WTC11 (cell line): ENCODE measurements at regions not wholly inside any gene's neighbourhood (a gene's known extent, or its start where the extent isn't known, plus 50 kb on each side); places are given as distances from the start of the nearest gene placed in this dataset.

Source experiments
- ATAC-seq: fragments of 200-7000 bp; cut with Tn5 transposase; 2 replicates; pipeline ENCODE4 v1.10.0; 2021; ENCODE audit warnings: mild to moderate bottlenecking, moderate library complexity
- CTCF ChIA-PET: fragments of 300-600 bp; sonication (Branson Sonifier 250); formaldehyde crosslinking; loops from one replicate; lab custom pipeline; 2021; ENCODE audit warnings: antibody characterized with exemption; lab: Charles Lee
- POLR2A ChIA-PET: fragments of 350-600 bp; sonication (Branson Sonifier 250); formaldehyde crosslinking; loops from one replicate; lab custom pipeline; 2021; ENCODE audit warnings: antibody characterized with exemption; lab: Charles Lee
- DNase-seq: peaks from one replicate; pipeline ENCODE4 v3.0.0; 2021; ENCODE audit warnings: low spot score
- H3K27ac Mint-ChIP-seq: 2 replicates; pipeline ENCODE4 v1.8.0; 2021; ENCODE audit warnings: mixed read lengths
- H3K27me3 Mint-ChIP-seq: 2 replicates; pipeline ENCODE4 v1.8.0; 2021; ENCODE audit warnings: low read depth, mild to moderate bottlenecking, moderate library complexity, mixed read lengths
- H3K36me3 Mint-ChIP-seq: 2 replicates; pipeline ENCODE4 v1.8.0; 2021; ENCODE audit warnings: mixed read lengths
- H3K4me1 Mint-ChIP-seq: 2 replicates; pipeline ENCODE4 v1.8.0; 2022; ENCODE audit warnings: mixed read lengths
- H3K4me3 Mint-ChIP-seq: 2 replicates; pipeline ENCODE4 v1.8.0; 2021; ENCODE audit warnings: mild to moderate bottlenecking, moderate library complexity, mixed read lengths
- H3K9me3 Mint-ChIP-seq: 2 replicates; pipeline ENCODE4 v1.8.0; 2021; ENCODE audit warnings: mixed read lengths
- FOXJ3 ChIP-seq: sonication (generic); formaldehyde crosslinking; IDR thresholded peaks from 2 replicates; pipeline ENCODE4 v1.9.0; 2021; ENCODE audit warnings: missing genetic modification reagents, mild to moderate bottlenecking, borderline replicate concordance
- GTF2I ChIP-seq: fragments of 250-450 bp; sonication (Bioruptor Pico); conservative IDR thresholded peaks from 2 replicates; pipeline ENCODE4 v1.4.0; 2021; ENCODE audit warnings: mild to moderate bottlenecking
- MXD4 ChIP-seq: fragments of 250-450 bp; sonication (Bioruptor Pico); IDR thresholded peaks from 2 replicates; pipeline ENCODE4 v1.8.0; 2021; ENCODE audit warnings: mild to moderate bottlenecking, moderate library complexity, borderline replicate concordance
- NFATC4 ChIP-seq: fragments of 250-450 bp; sonication (Bioruptor Pico); IDR thresholded peaks from 2 replicates; pipeline ENCODE4 v1.9.0; 2021; ENCODE audit warnings: mild to moderate bottlenecking
- NFE2L1 ChIP-seq: sonication (generic); formaldehyde crosslinking; IDR thresholded peaks from 2 replicates; pipeline ENCODE4 v1.8.1; 2023; ENCODE audit warnings: missing genetic modification reagents
- NR2C2 ChIP-seq: sonication (generic); formaldehyde crosslinking; IDR thresholded peaks from 2 replicates; pipeline ENCODE4 v1.8.0; 2022; ENCODE audit warnings: mild to moderate bottlenecking, missing genetic modification reagents
- PRRX2 ChIP-seq: fragments of 250-450 bp; sonication (Bioruptor Pico); IDR thresholded peaks from 2 replicates; pipeline ENCODE4 v1.8.0; 2021; ENCODE audit warnings: mild to moderate bottlenecking
- SP1 ChIP-seq: sonication (generic); formaldehyde crosslinking; conservative IDR thresholded peaks from 2 replicates; pipeline ENCODE4 v1.8.1; 2022; ENCODE audit warnings: missing genetic modification reagents
- TEAD1 ChIP-seq: sonication (generic); formaldehyde crosslinking; IDR thresholded peaks from 2 replicates; pipeline ENCODE4 v1.8.0; 2022; ENCODE audit warnings: mild to moderate bottlenecking, missing genetic modification reagents
- TP53 ChIP-seq: sonication (generic); formaldehyde crosslinking; IDR thresholded peaks from 2 replicates; pipeline ENCODE4 v1.8.1; 2023; ENCODE audit warnings: mild to moderate bottlenecking, missing genetic modification reagents
- ZBTB21 ChIP-seq: sonication (generic); formaldehyde crosslinking; IDR thresholded peaks from 2 replicates; pipeline ENCODE4 v1.8.1; 2023; ENCODE audit warnings: mild to moderate bottlenecking, missing genetic modification reagents, borderline replicate concordance
- ZNF317 ChIP-seq: sonication (generic); formaldehyde crosslinking; IDR thresholded peaks from 2 replicates; pipeline ENCODE4 v1.8.1; 2023; ENCODE audit warnings: low read depth, mild to moderate bottlenecking, moderate library complexity, missing genetic modification reagents, borderline replicate concordance
- TF ChIP-seq, protein P1 (sequence below): sonication (generic); formaldehyde crosslinking; IDR thresholded peaks from 2 replicates; pipeline ENCODE4 v1.8.0; 2022; ENCODE audit warnings: mild to moderate bottlenecking, missing genetic modification reagents
- TF ChIP-seq, protein P2 (sequence below): fragments of 250-450 bp; sonication (Bioruptor Pico); IDR thresholded peaks from 2 replicates; pipeline ENCODE4 v2.1.2; 2022; ENCODE audit warnings: mild to moderate bottlenecking, moderate library complexity
- TF ChIP-seq, protein P3 (sequence below): sonication (generic); formaldehyde crosslinking; IDR thresholded peaks from 2 replicates; pipeline ENCODE4 v1.8.1; 2023; ENCODE audit warnings: mild to moderate bottlenecking, missing genetic modification reagents
- TF ChIP-seq, protein P4 (sequence below): sonication (generic); formaldehyde crosslinking; IDR thresholded peaks from 2 replicates; pipeline ENCODE4 v1.8.0; 2023; ENCODE audit warnings: missing genetic modification reagents, mild to moderate bottlenecking, borderline replicate concordance
- TF ChIP-seq, protein P5 (sequence below): sonication (generic); formaldehyde crosslinking; IDR thresholded peaks from 2 replicates; pipeline ENCODE4 v1.8.1; 2023; ENCODE audit warnings: mild to moderate bottlenecking, missing genetic modification reagents
- TF ChIP-seq, protein P6 (sequence below): fragments of 250-450 bp; sonication (Bioruptor Pico); conservative IDR thresholded peaks from 2 replicates; pipeline ENCODE4 v1.9.0; 2021; ENCODE audit warnings: mild to moderate bottlenecking
- TF ChIP-seq, protein P7 (sequence below): fragments of 250-450 bp; sonication (Bioruptor Pico); IDR thresholded peaks from 2 replicates; pipeline ENCODE4 v1.9.0; 2021; ENCODE audit warnings: moderate library complexity, mild to moderate bottlenecking, inconsistent platforms, borderline replicate concordance
- TF ChIP-seq, protein P8 (sequence below): sonication (generic); formaldehyde crosslinking; IDR thresholded peaks from 2 replicates; pipeline ENCODE4 v1.8.1; 2022; ENCODE audit warnings: missing genetic modification reagents, borderline replicate concordance

DNA sequence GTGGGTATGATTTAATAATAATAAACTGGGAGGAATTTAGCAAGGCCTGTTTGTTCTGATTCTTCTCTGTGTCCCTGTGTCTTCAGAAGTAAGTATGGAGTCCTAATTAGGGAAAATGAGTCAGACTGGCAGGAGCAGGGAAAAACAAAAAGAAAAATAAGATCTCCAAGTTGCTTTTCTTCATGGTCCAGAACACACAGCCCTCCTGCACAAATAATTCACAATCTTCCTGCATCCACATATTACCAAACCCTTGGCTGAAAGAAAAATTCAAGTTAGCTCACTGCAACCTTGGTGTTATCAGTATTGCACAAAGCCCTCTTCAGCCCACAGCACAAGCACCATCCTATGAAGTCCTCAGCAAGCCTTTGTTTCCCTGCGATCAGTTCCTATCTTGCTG is 142.0 kb upstream of the LAMA2 start (continued):
- TF ChIP-seq PRRX2 (CRISPR knock-in tag) = no peak
- TF ChIP-seq, protein P1, sequence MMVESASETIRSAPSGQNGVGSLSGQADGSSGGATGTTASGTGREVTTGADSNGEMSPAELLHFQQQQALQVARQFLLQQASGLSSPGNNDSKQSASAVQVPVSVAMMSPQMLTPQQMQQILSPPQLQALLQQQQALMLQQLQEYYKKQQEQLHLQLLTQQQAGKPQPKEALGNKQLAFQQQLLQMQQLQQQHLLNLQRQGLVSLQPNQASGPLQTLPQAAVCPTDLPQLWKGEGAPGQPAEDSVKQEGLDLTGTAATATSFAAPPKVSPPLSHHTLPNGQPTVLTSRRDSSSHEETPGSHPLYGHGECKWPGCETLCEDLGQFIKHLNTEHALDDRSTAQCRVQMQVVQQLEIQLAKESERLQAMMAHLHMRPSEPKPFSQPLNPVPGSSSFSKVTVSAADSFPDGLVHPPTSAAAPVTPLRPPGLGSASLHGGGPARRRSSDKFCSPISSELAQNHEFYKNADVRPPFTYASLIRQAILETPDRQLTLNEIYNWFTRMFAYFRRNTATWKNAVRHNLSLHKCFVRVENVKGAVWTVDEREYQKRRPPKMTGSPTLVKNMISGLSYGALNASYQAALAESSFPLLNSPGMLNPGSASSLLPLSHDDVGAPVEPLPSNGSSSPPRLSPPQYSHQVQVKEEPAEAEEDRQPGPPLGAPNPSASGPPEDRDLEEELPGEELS = no peak
- no peak for TF ChIP-seq GTF2I (CRISPR knock-in tag)
- TF ChIP-seq TP53 = no peak
- no peak for TF ChIP-seq TEAD1
- TF ChIP-seq NR2C2 = no peak

DNA sequence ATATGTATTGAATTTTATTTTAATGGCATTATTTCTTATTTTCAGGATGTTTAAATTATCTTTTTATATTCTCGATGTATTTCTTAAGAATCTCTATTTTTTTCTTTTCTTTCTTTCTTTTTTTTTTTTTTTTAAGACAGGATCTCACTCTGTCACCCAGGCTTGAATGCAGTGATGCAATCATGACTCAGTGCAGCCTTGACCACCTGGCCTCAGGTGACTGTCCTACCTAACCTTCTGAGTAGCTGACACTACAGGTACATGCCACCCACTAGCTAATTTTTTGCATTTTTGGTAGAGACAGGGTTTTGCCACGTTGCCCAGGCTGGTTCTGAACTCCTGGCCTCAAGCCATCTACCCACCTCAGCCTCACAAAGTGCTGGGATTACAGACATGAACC is 143.8 kb upstream of the LAMA2 start:
- CTCF ChIA-PET = interaction anchor here (1.4 kb wide), 1 partner anchor 8 kb away, joined by 4 read pairs; no protein-coding TSS in a partner anchor
- TF ChIP-seq NFE2L1 (CRISPR knock-in tag) = no peak
- TF ChIP-seq, protein P2, sequence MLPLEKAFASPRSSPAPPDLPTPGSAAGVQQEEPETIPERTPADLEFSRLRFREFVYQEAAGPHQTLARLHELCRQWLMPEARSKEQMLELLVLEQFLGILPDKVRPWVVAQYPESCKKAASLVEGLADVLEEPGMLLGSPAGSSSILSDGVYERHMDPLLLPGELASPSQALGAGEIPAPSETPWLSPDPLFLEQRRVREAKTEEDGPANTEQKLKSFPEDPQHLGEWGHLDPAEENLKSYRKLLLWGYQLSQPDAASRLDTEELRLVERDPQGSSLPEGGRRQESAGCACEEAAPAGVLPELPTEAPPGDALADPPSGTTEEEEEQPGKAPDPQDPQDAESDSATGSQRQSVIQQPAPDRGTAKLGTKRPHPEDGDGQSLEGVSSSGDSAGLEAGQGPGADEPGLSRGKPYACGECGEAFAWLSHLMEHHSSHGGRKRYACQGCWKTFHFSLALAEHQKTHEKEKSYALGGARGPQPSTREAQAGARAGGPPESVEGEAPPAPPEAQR = no peak
- TF ChIP-seq SP1 (CRISPR knock-in tag) = no peak
- TF ChIP-seq, protein P3, sequence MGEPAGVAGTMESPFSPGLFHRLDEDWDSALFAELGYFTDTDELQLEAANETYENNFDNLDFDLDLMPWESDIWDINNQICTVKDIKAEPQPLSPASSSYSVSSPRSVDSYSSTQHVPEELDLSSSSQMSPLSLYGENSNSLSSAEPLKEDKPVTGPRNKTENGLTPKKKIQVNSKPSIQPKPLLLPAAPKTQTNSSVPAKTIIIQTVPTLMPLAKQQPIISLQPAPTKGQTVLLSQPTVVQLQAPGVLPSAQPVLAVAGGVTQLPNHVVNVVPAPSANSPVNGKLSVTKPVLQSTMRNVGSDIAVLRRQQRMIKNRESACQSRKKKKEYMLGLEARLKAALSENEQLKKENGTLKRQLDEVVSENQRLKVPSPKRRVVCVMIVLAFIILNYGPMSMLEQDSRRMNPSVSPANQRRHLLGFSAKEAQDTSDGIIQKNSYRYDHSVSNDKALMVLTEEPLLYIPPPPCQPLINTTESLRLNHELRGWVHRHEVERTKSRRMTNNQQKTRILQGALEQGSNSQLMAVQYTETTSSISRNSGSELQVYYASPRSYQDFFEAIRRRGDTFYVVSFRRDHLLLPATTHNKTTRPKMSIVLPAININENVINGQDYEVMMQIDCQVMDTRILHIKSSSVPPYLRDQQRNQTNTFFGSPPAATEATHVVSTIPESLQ (CRISPR knock-in tag) = no peak
- TF ChIP-seq MXD4 (CRISPR knock-in tag) = no peak
- TF ChIP-seq, protein P4, sequence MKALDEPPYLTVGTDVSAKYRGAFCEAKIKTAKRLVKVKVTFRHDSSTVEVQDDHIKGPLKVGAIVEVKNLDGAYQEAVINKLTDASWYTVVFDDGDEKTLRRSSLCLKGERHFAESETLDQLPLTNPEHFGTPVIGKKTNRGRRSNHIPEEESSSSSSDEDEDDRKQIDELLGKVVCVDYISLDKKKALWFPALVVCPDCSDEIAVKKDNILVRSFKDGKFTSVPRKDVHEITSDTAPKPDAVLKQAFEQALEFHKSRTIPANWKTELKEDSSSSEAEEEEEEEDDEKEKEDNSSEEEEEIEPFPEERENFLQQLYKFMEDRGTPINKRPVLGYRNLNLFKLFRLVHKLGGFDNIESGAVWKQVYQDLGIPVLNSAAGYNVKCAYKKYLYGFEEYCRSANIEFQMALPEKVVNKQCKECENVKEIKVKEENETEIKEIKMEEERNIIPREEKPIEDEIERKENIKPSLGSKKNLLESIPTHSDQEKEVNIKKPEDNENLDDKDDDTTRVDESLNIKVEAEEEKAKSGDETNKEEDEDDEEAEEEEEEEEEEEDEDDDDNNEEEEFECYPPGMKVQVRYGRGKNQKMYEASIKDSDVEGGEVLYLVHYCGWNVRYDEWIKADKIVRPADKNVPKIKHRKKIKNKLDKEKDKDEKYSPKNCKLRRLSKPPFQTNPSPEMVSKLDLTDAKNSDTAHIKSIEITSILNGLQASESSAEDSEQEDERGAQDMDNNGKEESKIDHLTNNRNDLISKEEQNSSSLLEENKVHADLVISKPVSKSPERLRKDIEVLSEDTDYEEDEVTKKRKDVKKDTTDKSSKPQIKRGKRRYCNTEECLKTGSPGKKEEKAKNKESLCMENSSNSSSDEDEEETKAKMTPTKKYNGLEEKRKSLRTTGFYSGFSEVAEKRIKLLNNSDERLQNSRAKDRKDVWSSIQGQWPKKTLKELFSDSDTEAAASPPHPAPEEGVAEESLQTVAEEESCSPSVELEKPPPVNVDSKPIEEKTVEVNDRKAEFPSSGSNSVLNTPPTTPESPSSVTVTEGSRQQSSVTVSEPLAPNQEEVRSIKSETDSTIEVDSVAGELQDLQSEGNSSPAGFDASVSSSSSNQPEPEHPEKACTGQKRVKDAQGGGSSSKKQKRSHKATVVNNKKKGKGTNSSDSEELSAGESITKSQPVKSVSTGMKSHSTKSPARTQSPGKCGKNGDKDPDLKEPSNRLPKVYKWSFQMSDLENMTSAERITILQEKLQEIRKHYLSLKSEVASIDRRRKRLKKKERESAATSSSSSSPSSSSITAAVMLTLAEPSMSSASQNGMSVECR = no peak
- TF ChIP-seq ZNF317 (CRISPR knock-in tag) = no peak
- TF ChIP-seq, protein P5, sequence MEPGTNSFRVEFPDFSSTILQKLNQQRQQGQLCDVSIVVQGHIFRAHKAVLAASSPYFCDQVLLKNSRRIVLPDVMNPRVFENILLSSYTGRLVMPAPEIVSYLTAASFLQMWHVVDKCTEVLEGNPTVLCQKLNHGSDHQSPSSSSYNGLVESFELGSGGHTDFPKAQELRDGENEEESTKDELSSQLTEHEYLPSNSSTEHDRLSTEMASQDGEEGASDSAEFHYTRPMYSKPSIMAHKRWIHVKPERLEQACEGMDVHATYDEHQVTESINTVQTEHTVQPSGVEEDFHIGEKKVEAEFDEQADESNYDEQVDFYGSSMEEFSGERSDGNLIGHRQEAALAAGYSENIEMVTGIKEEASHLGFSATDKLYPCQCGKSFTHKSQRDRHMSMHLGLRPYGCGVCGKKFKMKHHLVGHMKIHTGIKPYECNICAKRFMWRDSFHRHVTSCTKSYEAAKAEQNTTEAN (CRISPR knock-in tag) = no peak
- TF ChIP-seq ZBTB21 (CRISPR knock-in tag) = no peak
- TF ChIP-seq NFATC4 (CRISPR knock-in tag) = no peak
- no peak for TF ChIP-seq FOXJ3 (CRISPR knock-in tag)
- TF ChIP-seq, protein P6, sequence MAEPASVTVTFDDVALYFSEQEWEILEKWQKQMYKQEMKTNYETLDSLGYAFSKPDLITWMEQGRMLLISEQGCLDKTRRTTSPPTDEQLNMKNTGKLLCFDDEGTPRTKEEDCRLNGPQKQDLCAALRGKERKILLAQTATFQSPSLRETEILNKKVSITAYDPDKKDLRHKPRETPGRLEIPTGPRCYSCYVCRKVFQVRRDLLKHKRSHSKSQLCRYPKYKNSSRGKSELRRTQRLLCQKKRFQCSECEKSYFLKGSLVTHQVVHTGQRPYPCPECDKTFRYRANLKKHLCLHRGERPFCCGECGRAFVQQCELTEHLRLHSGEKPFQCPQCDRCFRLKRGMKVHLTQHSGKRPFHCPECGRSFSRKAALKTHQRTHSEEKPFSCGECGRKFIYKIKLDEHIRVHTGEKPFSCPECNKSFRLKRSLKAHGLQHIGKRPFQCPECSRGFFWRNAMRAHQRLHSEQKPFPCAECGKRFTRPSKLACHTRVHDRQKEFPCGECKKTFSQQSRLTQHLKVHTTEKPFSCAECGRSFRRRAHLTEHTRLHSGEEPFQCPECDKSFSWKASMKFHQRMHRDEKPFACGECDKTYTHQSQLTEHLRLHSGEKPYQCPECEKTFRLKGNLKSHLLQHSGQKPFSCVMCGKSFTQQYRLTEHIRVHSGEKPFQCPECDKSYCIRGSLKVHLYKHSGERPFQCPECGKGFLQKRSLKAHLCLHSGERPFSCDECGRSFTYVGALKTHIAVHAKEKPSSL (CRISPR knock-in tag) = no peak
- TF ChIP-seq, protein P7, sequence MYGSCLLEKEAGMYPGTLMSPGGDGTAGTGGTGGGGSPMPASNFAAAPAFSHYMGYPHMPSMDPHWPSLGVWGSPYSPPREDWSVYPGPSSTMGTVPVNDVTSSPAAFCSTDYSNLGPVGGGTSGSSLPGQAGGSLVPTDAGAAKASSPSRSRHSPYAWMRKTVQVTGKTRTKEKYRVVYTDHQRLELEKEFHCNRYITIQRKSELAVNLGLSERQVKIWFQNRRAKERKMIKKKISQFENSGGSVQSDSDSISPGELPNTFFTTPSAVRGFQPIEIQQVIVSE (CRISPR knock-in tag) = no peak
- TF ChIP-seq, protein P8, sequence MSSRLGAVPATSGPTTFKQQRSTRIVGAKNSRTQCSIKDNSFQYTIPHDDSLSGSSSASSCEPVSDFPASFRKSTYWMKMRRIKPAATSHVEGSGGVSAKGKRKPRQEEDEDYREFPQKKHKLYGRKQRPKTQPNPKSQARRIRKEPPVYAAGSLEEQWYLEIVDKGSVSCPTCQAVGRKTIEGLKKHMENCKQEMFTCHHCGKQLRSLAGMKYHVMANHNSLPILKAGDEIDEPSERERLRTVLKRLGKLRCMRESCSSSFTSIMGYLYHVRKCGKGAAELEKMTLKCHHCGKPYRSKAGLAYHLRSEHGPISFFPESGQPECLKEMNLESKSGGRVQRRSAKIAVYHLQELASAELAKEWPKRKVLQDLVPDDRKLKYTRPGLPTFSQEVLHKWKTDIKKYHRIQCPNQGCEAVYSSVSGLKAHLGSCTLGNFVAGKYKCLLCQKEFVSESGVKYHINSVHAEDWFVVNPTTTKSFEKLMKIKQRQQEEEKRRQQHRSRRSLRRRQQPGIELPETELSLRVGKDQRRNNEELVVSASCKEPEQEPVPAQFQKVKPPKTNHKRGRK = no peak

More for the DNA sequence above, 143.8 kb upstream of the LAMA2 start:
- DNase-seq = no peak
- Mint-ChIP-seq H3K9me3 (peaks cover 28% of the 10 kb centered on the region), H3K4me3 (no peak overlapping the region), H3K4me1 (peaks cover 72% of the 10 kb centered on the region), H3K27me3 (peaks cover 24% of the 10 kb centered on the region), H3K36me3 (peaks cover 32% of the 10 kb centered on the region), H3K27ac (no peak overlapping the region)
- POLR2A ChIA-PET = interaction anchor here (0.7 kb wide), 1 partner anchor 204 kb away, joined by 4 read pairs; no protein-coding TSS in a partner anchor
- ATAC-seq = no peak
